ENCODE measurements at regions not wholly inside any gene's neighbourhood (a gene's known extent, or its start where the extent isn't known, plus 50 kb on each side); places are given as distances from the start of the nearest gene placed in this dataset.

GRCh38 chr6:147715035-147715434 is 206.5 kb downstream of the SAMD5 start:
- Mint-ChIP-seq H3K4me1 (ENCODE audit: low read depth) (no peaks in the 10 kb centered on the region), H3K9me3 (peaks cover 5% of the 10 kb centered on the region), H3K36me3 (ENCODE audit: low read depth) (no peaks in the 10 kb centered on the region), H3K27ac (no peak overlapping the region), H3K27me3 (ENCODE audit: low read depth) (no peaks in the 10 kb centered on the region), H3K4me3 (no peak overlapping the region)

- no peak overlapping the region for H3K4me3 Mint-ChIP-seq
- no peaks in the 10 kb centered on the region for H3K4me1 Mint-ChIP-seq (ENCODE audit: low read depth)
- peaks cover 5% of the 10 kb centered on the region for H3K9me3 Mint-ChIP-seq
- no peak overlapping the region for H3K27ac Mint-ChIP-seq
- H3K36me3 Mint-ChIP-seq (ENCODE audit: low read depth): no peaks in the 10 kb centered on the region
- H3K27me3 Mint-ChIP-seq (ENCODE audit: low read depth): no peaks in the 10 kb centered on the region
Measured at GRCh38 chr6:147716434-147716833, 207.9 kb downstream of the SAMD5 start.

DNA sequence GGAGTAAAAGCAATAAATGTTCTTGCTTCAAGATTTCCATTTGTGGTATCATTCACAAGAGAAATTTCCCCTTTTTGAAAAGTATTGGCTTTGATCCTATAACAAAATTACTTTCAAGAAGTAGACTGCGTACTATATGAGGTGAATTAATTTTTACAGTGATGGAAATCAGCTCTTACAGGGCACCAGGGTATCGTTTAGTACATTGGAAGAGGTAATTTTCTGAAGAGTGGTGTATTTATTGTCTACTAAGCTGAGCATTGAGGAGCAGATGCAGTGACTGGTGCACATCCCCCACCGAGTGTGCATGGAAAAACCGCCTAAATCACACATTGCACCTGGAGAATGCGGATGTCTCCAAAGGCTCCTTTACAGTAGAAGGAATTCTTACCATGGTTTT is 209.5 kb downstream of the SAMD5 start:
- H3K27me3 Mint-ChIP-seq (ENCODE audit: low read depth): no peaks in the 10 kb centered on the region
- no peaks in the 10 kb centered on the region for H3K36me3 Mint-ChIP-seq (ENCODE audit: low read depth)
- H3K9me3 Mint-ChIP-seq: peaks cover 10% of the 10 kb centered on the region
- no peak overlapping the region for H3K27ac Mint-ChIP-seq
- no peaks in the 10 kb centered on the region for H3K4me1 Mint-ChIP-seq (ENCODE audit: low read depth)
- H3K4me3 Mint-ChIP-seq: no peak overlapping the region

DNA sequence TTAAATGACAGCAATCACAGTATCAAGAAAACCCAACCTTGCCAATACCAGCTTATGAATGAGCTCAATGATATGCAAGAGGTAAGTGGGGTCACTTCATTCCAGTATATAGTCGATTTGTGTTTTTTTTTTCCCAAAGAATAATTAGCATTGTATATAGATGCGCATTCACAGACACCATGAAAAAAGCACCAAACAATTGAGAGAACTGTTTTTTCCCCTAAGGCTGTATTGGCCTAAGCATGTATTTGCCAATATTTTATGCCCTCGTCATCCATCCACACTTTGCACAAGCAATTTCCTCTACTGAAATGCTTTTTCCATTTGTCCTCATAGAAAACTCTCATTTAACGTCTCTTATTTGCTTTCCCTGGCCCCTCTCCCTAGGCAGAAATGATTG is 213.7 kb downstream of the SAMD5 start:
- no peaks in the 10 kb centered on the region for H3K27me3 Mint-ChIP-seq (ENCODE audit: low read depth)
- no peaks in the 10 kb centered on the region for H3K4me1 Mint-ChIP-seq (ENCODE audit: low read depth)
- no peaks in the 10 kb centered on the region for H3K36me3 Mint-ChIP-seq (ENCODE audit: low read depth)
- H3K9me3 Mint-ChIP-seq: peaks cover 13% of the 10 kb centered on the region
- H3K27ac Mint-ChIP-seq: no peak overlapping the region
- no peak overlapping the region for H3K4me3 Mint-ChIP-seq

DNA sequence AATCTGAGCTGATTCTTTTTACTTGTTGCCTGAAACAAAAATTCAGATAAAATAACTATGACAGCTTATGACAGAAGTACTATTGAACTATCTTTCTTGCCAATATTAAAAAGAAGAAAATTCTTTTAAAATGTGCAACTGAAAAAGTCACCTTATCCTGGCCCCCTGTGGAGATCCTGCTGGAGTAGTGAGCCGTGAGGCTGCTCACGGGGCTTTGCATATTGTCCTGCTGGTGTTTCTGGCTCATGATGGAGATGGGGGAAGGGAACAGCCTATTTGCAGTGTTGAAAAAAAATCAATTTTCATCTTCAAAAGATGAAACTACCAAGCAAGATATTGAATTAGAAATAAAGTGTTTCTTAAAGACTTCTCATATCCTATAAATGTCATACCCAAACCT is 216.0 kb downstream of the SAMD5 start:
- no peaks in the 10 kb centered on the region for H3K27me3 Mint-ChIP-seq (ENCODE audit: low read depth)
- peaks cover 11% of the 10 kb centered on the region for H3K9me3 Mint-ChIP-seq
- H3K4me1 Mint-ChIP-seq (ENCODE audit: low read depth): no peaks in the 10 kb centered on the region
- H3K4me3 Mint-ChIP-seq: no peak overlapping the region
- H3K27ac Mint-ChIP-seq: no peak overlapping the region
- H3K36me3 Mint-ChIP-seq (ENCODE audit: low read depth): no peaks in the 10 kb centered on the region

GRCh38 chr6:147726342-147726741 is 217.9 kb downstream of the SAMD5 start:
- Mint-ChIP-seq H3K36me3 (ENCODE audit: low read depth) (no peaks in the 10 kb centered on the region), H3K27me3 (ENCODE audit: low read depth) (no peaks in the 10 kb centered on the region), H3K4me1 (ENCODE audit: low read depth) (no peaks in the 10 kb centered on the region), H3K9me3 (peaks cover 8% of the 10 kb centered on the region), H3K4me3 (no peak overlapping the region), H3K27ac (no peak overlapping the region)

- no peak overlapping the region for H3K27ac Mint-ChIP-seq
- no peaks in the 10 kb centered on the region for H3K4me1 Mint-ChIP-seq (ENCODE audit: low read depth)
Measured at GRCh38 chr6:147728903-147729302, 220.4 kb downstream of the SAMD5 start.

GRCh38 chr6:147733686-147734085 is 225.2 kb downstream of the SAMD5 start:
- Mint-ChIP-seq H3K27ac (no peak overlapping the region), H3K4me3 (no peak overlapping the region), H3K9me3 (no peaks in the 10 kb centered on the region), H3K4me1 (ENCODE audit: low read depth) (no peaks in the 10 kb centered on the region), H3K36me3 (ENCODE audit: low read depth) (no peaks in the 10 kb centered on the region), H3K27me3 (ENCODE audit: low read depth) (no peaks in the 10 kb centered on the region)

More at GRCh38 chr6:147728903-147729302, 220.4 kb downstream of the SAMD5 start:
- Mint-ChIP-seq H3K27me3 (ENCODE audit: low read depth) (no peaks in the 10 kb centered on the region), H3K4me3 (no peak overlapping the region), H3K36me3 (ENCODE audit: low read depth) (no peaks in the 10 kb centered on the region), H3K9me3 (no peaks in the 10 kb centered on the region)

DNA sequence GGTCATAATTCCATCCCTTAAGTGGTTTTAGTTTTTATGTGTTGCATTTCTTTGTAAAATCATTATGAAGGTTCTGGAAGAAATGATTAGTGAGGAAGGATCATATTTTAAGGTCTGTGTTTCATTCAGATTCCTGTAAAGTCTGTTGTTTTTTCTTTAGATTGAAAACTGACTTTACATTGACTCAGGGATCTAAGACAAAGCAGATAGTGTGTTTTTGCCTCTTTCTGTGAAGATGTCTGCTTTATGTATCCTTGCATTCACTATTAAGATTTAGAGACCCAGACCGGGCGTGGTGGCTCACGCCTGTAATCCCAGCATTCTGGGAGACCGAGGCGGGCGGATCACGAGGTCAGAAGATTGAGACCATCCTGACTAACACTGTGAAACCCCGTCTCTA is 225.7 kb downstream of the SAMD5 start:
- Mint-ChIP-seq H3K27ac (no peak overlapping the region), H3K9me3 (no peaks in the 10 kb centered on the region), H3K4me3 (no peak overlapping the region), H3K27me3 (ENCODE audit: low read depth) (no peaks in the 10 kb centered on the region), H3K36me3 (ENCODE audit: low read depth) (no peaks in the 10 kb centered on the region), H3K4me1 (ENCODE audit: low read depth) (no peaks in the 10 kb centered on the region)

DNA sequence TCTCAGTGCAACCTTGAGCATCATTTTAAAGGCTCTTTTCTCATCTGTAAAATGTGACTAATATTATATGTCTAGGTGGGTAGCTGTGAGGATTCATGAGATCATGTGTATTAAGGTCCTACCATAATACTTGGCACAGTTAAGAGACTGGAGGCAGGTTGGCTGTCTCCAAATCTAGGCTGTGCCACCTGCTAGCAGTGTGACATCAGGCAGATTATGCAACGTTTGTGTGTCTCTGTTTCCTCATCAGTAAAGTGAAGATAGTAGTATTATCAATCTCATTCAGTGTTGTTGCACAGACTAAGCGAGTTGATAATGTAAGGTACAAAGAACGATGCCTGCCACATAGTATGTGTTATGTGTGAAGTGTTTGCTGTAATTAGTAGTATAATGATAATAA is 227.4 kb downstream of the SAMD5 start:
- no peaks in the 10 kb centered on the region for H3K9me3 Mint-ChIP-seq
- no peaks in the 10 kb centered on the region for H3K36me3 Mint-ChIP-seq (ENCODE audit: low read depth)
- no peak overlapping the region for H3K27ac Mint-ChIP-seq
- no peaks in the 10 kb centered on the region for H3K4me1 Mint-ChIP-seq (ENCODE audit: low read depth)
- no peaks in the 10 kb centered on the region for H3K27me3 Mint-ChIP-seq (ENCODE audit: low read depth)
- no peak overlapping the region for H3K4me3 Mint-ChIP-seq

DNA sequence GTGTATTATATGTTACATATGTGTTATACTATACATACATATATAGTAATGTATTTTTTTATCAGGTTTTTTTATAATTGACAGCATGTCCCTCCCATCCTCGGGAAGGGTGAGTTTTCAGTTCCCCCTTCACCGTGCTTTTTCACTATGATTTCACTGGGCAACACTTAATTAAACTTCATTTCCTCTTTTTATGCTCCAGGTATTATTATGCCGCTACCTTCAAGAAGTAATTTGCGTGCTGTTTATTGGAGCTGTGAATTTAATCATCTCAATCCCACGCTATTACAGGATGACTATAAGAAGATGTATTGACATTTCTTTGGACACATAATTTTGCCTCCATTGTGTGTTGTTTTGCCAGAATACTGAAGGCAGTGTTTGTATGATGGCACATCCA is 228.6 kb downstream of the SAMD5 start:
- Mint-ChIP-seq H3K4me1 (ENCODE audit: low read depth) (no peaks in the 10 kb centered on the region), H3K9me3 (no peaks in the 10 kb centered on the region), H3K27me3 (ENCODE audit: low read depth) (no peaks in the 10 kb centered on the region), H3K27ac (no peak overlapping the region), H3K36me3 (ENCODE audit: low read depth) (no peaks in the 10 kb centered on the region), H3K4me3 (no peak overlapping the region)

DNA sequence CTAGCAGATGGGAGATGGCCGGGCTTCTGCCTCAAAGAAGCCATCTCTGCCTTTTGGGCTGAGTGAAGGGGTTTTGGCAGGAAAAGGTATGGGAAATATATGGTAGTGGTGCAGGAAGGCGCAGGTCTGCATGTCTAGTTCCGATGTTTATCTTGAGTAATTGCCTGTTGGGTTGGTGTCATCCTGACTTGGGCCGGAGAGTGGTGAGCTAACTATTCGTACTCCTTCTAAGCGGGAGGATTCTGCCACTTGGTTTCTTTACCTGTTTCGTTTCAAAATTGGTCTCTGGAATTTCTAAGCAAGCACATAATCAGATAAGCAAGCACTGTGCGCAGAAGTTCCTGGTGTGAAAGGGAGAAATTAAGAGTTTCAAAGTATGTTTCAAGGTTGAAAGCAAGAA is 229.6 kb downstream of the SAMD5 start:
- Mint-ChIP-seq H3K4me3 (no peak overlapping the region), H3K27ac (no peak overlapping the region), H3K27me3 (ENCODE audit: low read depth) (no peaks in the 10 kb centered on the region), H3K9me3 (no peaks in the 10 kb centered on the region), H3K4me1 (ENCODE audit: low read depth) (no peaks in the 10 kb centered on the region), H3K36me3 (ENCODE audit: low read depth) (no peaks in the 10 kb centered on the region)

GRCh38 chr6:147738516-147739162 is 230.1 kb downstream of the SAMD5 start:
- Mint-ChIP-seq H3K9me3 (no peaks in the 10 kb centered on the region), H3K4me1 (ENCODE audit: low read depth) (no peaks in the 10 kb centered on the region), H3K4me3 (no peak overlapping the region), H3K27ac (no peak overlapping the region), H3K36me3 (ENCODE audit: low read depth) (no peaks in the 10 kb centered on the region), H3K27me3 (ENCODE audit: low read depth) (no peaks in the 10 kb centered on the region)

GRCh38 chr6:147740326-147740725 is 231.8 kb downstream of the SAMD5 start:
- no peak overlapping the region for H3K27ac Mint-ChIP-seq
- no peaks in the 10 kb centered on the region for H3K27me3 Mint-ChIP-seq (ENCODE audit: low read depth)
- no peaks in the 10 kb centered on the region for H3K4me1 Mint-ChIP-seq (ENCODE audit: low read depth)
- H3K9me3 Mint-ChIP-seq: no peaks in the 10 kb centered on the region
- no peak overlapping the region for H3K4me3 Mint-ChIP-seq
- H3K36me3 Mint-ChIP-seq (ENCODE audit: low read depth): no peaks in the 10 kb centered on the region

DNA sequence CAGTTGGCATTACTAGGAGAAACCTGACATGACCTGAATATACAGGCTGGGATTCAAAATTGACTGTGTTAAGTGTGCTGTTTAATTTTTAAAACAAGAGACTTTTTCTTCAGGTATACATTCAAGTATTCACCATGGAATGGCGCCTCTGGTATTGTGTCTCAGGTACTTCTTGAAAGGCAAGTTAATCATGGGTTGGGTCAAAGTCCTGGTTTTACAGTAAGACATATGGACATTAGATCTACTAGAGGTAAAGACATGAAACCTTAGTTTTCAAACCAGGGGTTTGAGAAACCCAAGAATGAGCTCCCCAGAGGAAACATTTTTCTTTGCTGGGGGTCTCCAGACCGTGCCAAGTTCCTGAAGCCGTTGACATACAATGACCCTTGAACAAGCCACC is 232.4 kb downstream of the SAMD5 start:
- no peak overlapping the region for H3K27ac Mint-ChIP-seq
- no peaks in the 10 kb centered on the region for H3K9me3 Mint-ChIP-seq
- no peaks in the 10 kb centered on the region for H3K4me1 Mint-ChIP-seq (ENCODE audit: low read depth)
- no peaks in the 10 kb centered on the region for H3K27me3 Mint-ChIP-seq (ENCODE audit: low read depth)
- H3K36me3 Mint-ChIP-seq (ENCODE audit: low read depth): no peaks in the 10 kb centered on the region
- no peak overlapping the region for H3K4me3 Mint-ChIP-seq

- H3K27me3 Mint-ChIP-seq (ENCODE audit: low read depth): no peaks in the 10 kb centered on the region
- H3K9me3 Mint-ChIP-seq: no peaks in the 10 kb centered on the region
- no peaks in the 10 kb centered on the region for H3K4me1 Mint-ChIP-seq (ENCODE audit: low read depth)
- no peaks in the 10 kb centered on the region for H3K36me3 Mint-ChIP-seq (ENCODE audit: low read depth)
- H3K4me3 Mint-ChIP-seq: no peak overlapping the region
- H3K27ac Mint-ChIP-seq: no peak overlapping the region
Measured at GRCh38 chr6:147741389-147741788, 232.9 kb downstream of the SAMD5 start.

Measured in T-helper 1 cell treated with Interleukin-12 subunit alpha and Interleukin-12 subunit beta and Interleukin-4 antibody, amounts not matched to agents 30 μg/mL and 1 μg/mL, for 36 hours (primary cell).